NB4 (cell line): ENCODE measurements at regions not wholly inside any gene's neighbourhood (a gene's known extent, or its start where the extent isn't known, plus 50 kb on each side); places are given as distances from the start of the nearest gene placed in this dataset.

ENCODE experiments used
- DNase-seq: peaks from one replicate; pipeline ENCODE4 v3.0.0; 2010; ENCODE audit warnings: low read depth
- H3K4me3 ChIP-seq: one replicate; pipeline ENCODE4 v1.5.1; 2011; ENCODE audit warnings: mild to moderate bottlenecking, low read depth, low read length, moderate library complexity
- CTCF ChIP-seq: IDR thresholded peaks from one replicate; pipeline ENCODE4 v1.5.1; 2012; ENCODE audit warnings: low read depth, low read length
- MAX ChIP-seq: IDR thresholded peaks from 2 replicates; pipeline ENCODE4 v1.6.1; 2011; ENCODE audit warnings: low read depth, low read length
- MYC ChIP-seq: IDR thresholded peaks from 2 replicates; pipeline ENCODE4 v1.6.1; 2011; ENCODE audit warnings: low read depth, low read length
- POLR2A ChIP-seq: IDR thresholded peaks from 2 replicates; pipeline ENCODE4 v1.6.1; 2011; ENCODE audit warnings: mild to moderate bottlenecking; ENCODE audit not compliant: insufficient read length; ENCODE audit errors: extremely low read depth

GRCh38 chr1:216945538-216946080 lies 222.4 kb upstream of the ESRRG start:
- H3K4me3 ChIP-seq, result no peak overlapping the region
- no peak for DNase-seq
- TF ChIP-seq MYC (no peak), POLR2A (no peak), MAX (no peak), CTCF (no peak)

- no peak for DNase-seq
- no peak for TF ChIP-seq MAX
- TF ChIP-seq CTCF, result no peak
- no peak for TF ChIP-seq POLR2A
- no peak for TF ChIP-seq MYC
- no peak overlapping the region for H3K4me3 ChIP-seq
Measured at GRCh38 chr1:216944864-216945510, 221.8 kb upstream of the ESRRG start.

- no peak for DNase-seq
- TF ChIP-seq MAX (no peak), MYC (no peak), POLR2A (no peak), CTCF (no peak)
- H3K4me3 ChIP-seq, result no peak overlapping the region
Measured at GRCh38 chr1:216937491-216937890, 214.3 kb upstream of the ESRRG start.

- TF ChIP-seq CTCF (no peak), POLR2A (no peak), MAX (no peak)
- no peak for DNase-seq
- no peak overlapping the region for H3K4me3 ChIP-seq
Measured at GRCh38 chr1:216936779-216937178, 213.6 kb upstream of the ESRRG start.

- H3K4me3 ChIP-seq, result no peak overlapping the region
- TF ChIP-seq MYC (no peak), CTCF (no peak), MAX (no peak), POLR2A (no peak)
- no peak for DNase-seq
Measured at GRCh38 chr1:216935901-216936300, 212.7 kb upstream of the ESRRG start.

- H3K4me3 ChIP-seq, result no peak overlapping the region
- DNase-seq, result no peak
- TF ChIP-seq CTCF (no peak), POLR2A (no peak), MYC (no peak), MAX (no peak)
Measured at GRCh38 chr1:216932424-216932823, 209.2 kb upstream of the ESRRG start.
